ENCODE measurements at regions not wholly inside any gene's neighbourhood (a gene's known extent, or its start where the extent isn't known, plus 50 kb on each side); places are given as distances from the start of the nearest gene placed in this dataset.

DNA sequence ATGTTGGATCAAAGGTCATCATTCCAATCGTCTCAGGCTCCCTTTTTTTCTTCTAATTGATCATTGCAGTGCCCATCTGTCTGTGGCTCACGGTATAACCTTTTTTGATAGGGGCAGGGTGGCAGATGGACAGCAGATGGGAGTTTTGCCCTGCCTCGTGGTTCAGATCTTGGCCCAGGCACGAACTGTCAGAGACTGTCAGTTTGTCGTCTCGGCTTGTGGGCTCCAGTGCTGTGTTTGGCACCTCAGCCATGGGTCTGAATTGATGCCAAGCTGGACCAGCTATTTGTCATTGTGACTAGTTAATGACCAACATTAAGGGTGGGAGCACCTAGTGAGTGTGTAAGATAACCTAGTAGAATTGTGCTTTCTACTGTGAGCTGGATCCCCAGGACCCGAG lies 197.6 kb downstream of the PRL start:
- TF ChIP-seq, protein P1, sequence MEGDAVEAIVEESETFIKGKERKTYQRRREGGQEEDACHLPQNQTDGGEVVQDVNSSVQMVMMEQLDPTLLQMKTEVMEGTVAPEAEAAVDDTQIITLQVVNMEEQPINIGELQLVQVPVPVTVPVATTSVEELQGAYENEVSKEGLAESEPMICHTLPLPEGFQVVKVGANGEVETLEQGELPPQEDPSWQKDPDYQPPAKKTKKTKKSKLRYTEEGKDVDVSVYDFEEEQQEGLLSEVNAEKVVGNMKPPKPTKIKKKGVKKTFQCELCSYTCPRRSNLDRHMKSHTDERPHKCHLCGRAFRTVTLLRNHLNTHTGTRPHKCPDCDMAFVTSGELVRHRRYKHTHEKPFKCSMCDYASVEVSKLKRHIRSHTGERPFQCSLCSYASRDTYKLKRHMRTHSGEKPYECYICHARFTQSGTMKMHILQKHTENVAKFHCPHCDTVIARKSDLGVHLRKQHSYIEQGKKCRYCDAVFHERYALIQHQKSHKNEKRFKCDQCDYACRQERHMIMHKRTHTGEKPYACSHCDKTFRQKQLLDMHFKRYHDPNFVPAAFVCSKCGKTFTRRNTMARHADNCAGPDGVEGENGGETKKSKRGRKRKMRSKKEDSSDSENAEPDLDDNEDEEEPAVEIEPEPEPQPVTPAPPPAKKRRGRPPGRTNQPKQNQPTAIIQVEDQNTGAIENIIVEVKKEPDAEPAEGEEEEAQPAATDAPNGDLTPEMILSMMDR (conservative IDR thresholded peaks at IDR 0.05; ENCODE audit: low read depth, low read length): no peak
- no peak overlapping the region for H3K4me3 ChIP-seq (ENCODE audit: low read depth, low read length)
- DNase-seq (ENCODE audit: low read depth): no peak

DNA sequence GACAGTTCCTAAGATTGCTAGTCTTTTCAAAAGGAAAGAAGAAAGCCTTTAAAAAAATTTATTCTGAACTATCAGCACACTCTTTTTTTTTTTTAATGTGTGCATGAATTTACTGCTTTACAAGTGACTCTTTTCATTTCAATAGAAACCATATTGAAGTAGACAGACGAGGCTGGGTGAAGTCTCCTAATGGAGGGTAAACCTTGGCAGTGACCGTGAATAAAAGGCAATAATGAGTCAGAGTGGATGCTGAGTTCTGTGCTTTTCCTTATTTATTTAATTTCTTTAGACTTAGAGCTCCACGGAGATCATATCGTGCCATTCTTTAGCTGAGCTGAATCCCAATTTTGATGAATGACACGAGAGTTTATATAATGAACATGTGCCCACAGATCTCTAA lies 196.9 kb downstream of the PRL start:
- H3K4me3 ChIP-seq (ENCODE audit: low read depth, low read length): no peak overlapping the region
- TF ChIP-seq, protein P1 (conservative IDR thresholded peaks at IDR 0.05; ENCODE audit: low read depth, low read length): no peak
- no peak for DNase-seq (ENCODE audit: low read depth)

DNA sequence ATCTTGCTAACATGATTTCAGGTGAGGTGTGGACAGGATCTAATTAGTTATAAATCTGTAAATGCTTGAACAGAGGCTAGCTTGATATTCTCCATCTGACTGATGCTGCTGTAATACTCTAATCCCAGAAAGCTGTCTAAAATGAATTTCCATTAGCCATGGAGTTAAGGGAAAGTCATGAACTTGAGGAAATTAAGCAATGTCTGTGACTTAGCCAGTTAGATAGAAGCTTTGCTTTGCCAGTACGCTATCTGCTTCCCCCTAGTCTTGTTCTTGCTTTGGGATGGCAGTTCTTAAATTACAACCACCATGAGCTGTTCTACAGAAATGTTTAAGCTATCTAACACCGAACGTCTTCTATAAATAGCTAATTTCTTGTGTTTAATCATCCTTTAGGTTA lies 195.7 kb downstream of the PRL start:
- DNase-seq (ENCODE audit: low read depth): no peak
- TF ChIP-seq, protein P1 (conservative IDR thresholded peaks at IDR 0.05; ENCODE audit: low read depth, low read length): no peak

DNA sequence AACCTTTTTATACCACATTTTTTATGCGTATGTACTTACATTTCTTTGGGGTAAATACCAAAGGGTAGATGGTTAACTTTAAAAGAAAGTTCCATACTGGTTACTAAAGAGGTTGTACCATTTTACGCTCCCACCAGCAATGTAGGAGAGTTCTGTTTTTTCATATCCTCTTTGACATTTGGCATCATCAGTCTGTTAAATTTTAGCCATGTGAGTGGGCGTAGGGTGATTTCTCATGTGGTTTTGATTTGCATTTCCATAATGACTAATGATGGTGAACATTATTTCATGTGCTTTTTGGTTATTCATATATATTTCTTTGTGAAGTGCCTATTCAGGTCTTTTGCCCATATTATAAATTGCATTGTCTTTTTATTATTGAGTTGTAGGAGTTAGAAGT lies 194.2 kb downstream of the PRL start:
- TF ChIP-seq, protein P1 (conservative IDR thresholded peaks at IDR 0.05; ENCODE audit: low read depth, low read length): no peak
- DNase-seq (ENCODE audit: low read depth): no peak
- no peak overlapping the region for H3K4me3 ChIP-seq (ENCODE audit: low read depth, low read length)

More for the DNA sequence above, 195.7 kb downstream of the PRL start:
- H3K4me3 ChIP-seq (ENCODE audit: low read depth, low read length): no peak overlapping the region

DNA sequence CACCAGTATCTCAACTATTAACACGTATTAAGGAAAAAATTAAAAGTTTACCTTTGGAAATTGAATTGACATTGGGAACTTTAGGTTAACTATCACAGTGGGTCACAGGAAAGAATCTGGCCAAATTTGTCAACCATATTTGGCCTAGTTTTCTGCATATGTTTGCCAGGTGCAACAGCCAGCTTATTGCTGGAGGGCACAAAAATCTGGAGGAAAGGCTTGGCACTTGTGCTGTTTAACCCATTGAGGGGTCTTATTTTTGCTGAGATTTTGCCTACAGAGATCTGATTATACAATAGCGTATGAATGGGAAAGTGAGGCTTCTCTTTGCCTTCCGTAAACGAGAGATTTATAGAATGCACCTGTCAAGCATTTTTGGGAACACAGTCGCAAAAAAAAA lies 190.4 kb downstream of the PRL start:
- no peak overlapping the region for H3K4me3 ChIP-seq (ENCODE audit: low read depth, low read length)
- TF ChIP-seq, protein P1 (conservative IDR thresholded peaks at IDR 0.05; ENCODE audit: low read depth, low read length): no peak
- no peak for DNase-seq (ENCODE audit: low read depth)

DNA sequence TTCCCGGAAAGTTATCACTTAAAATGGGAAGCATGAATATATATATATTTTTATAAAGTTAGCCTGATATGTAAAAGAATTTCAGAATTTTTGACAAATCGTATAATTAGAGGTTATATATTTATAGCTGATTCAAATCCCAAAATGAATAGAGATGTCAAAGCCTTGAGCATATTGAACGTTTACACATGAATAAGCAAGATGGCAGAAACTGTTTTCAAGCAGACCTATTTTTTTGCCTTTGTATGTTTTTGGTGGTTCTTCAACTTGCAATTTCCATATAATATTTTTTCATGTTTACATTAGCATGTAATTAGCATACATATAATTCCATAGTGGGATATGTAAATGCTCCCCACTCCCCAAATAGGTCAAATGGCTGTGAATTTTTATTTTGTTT lies 189.9 kb downstream of the PRL start:
- TF ChIP-seq, protein P1 (conservative IDR thresholded peaks at IDR 0.05; ENCODE audit: low read depth, low read length): no peak
- DNase-seq (ENCODE audit: low read depth): no peak

DNA sequence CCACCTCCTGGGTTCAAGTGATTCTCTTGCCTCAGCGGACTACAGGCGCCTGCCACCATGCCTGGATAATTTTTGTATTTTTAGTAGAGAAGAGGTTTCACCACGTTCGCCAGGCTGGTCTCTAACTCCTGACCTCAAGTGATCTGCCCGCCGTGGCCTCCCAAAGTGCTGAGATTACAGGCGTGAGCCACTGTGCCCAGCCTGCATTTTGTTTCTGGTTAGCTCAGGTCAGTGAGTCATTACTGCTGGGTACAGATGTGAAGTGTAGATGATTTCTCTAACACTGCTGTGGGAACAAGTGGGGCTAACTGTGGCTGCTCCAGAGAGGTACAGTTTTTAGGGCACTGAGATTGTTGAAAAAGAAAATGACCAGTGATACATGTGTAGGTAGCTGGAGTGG lies 188.6 kb downstream of the PRL start:
- no peak for DNase-seq (ENCODE audit: low read depth)
- no peak overlapping the region for H3K4me3 ChIP-seq (ENCODE audit: low read depth, low read length)
- TF ChIP-seq, protein P1 (conservative IDR thresholded peaks at IDR 0.05; ENCODE audit: low read depth, low read length): no peak

More for the DNA sequence above, 189.9 kb downstream of the PRL start:
- H3K4me3 ChIP-seq (ENCODE audit: low read depth, low read length): no peak overlapping the region

All from choroid plexus epithelial cell (primary cell).